GM19238 (cell line): ENCODE measurements at regions not wholly inside any gene's neighbourhood (a gene's known extent, or its start where the extent isn't known, plus 50 kb on each side); places are given as distances from the start of the nearest gene placed in this dataset.
"Not testable (repeated sequence)": the region's sequence is repeated elsewhere in the genome, so short reads cannot be mapped to it uniquely, and the experiment has no call there.

ENCODE experiments used
- DNase-seq: peaks from one replicate; pipeline ENCODE4 v3.0.0; 2011; ENCODE audit warnings: low spot score; ENCODE audit not compliant: insufficient read length

DNA sequence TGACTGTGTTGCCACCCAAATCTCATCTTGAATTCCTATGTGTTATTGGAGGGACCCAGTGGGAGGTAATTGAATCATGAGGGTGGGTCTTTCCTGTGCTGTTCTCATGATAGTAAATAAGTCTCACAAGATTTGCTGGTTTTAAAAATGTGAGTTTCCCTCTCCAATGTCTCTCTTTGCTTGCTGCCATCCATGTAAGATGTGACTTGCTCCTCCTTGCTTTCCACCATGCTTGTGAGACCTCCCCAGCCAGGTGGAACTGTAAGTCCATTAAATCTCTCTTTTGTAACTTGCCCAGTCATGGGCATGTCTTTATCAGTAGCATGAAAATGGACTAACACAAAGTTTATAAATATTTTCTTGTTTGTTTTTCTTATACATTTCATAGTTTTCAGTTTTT, 990.5 kb upstream of the CITED2 start:
- no peak for DNase-seq

DNA sequence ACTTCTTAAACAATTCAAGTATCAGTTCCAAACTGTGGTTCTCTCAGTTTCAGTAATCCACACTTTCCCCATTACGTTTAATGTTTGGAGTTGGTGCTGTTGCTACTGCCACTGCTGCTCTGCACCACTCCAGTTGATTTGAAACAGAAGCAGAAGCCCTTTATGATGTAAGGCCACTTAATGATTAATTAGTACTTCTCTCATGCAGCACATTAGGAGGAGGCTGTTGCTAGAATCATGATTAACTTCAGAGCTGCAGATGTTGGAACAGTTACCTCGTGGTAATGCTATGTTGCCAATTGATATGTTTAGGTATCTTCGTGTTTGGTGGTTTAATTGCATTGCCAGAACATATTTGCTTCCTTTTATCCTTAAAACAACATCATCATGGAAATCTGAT, 986.2 kb upstream of the CITED2 start:
- no peak for DNase-seq

DNA sequence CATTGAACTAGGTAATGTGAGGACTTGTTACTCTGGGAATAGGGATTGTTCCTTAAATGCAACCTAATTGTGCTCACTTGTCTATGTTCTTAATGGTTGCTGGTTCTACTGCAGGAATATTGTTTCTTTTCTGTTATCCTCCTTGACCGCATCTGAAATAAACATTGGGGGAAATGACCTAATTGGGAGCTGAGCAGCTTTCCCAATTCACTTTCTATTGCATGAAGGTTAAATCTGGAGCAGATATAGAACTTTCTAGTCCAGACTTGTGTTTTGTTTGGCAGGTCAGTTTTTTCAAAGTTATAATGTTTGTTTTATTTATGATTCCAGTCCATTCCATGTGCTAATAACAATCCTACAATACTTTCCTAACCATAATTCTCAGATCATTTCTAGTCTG, 981.0 kb upstream of the CITED2 start:
- DNase-seq = no peak

DNA sequence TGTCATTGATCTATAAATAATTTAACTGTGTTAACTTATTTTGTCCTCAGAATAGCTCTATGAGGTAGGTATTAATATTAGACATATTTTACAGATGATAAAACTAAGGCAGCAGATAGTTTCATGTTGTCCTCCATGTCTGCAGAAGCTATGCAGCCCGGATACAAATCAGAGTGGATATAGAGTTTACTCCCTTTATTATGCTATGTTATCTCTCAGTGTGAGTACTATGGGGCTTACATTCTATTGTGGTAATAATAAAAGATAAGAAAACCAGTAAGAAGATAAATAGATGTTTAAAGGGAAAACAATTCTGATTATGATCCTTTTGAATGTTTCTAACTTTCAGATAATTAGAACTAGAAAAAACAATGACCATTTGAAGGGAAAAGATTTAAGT, 979.8 kb upstream of the CITED2 start:
- DNase-seq = no peak

DNA sequence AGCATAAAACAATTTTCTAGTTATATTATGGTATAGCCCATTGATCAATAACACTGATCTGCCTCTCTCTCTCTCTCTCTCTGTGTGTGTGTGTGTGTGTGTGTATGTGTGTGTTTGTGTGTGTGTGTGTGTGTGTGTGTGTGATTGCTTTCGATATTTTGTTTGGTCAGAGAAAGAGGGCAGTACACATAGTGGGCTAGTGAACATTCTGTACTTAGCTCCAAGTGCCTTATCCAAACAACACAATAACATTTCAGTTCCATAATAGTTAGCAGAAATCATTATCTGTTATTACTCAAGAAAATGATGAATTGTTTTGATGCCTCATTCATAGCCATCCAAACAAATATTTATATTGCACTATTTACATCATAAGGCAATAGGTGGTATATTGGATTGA, 979.1 kb upstream of the CITED2 start:
- no peak for DNase-seq

DNA sequence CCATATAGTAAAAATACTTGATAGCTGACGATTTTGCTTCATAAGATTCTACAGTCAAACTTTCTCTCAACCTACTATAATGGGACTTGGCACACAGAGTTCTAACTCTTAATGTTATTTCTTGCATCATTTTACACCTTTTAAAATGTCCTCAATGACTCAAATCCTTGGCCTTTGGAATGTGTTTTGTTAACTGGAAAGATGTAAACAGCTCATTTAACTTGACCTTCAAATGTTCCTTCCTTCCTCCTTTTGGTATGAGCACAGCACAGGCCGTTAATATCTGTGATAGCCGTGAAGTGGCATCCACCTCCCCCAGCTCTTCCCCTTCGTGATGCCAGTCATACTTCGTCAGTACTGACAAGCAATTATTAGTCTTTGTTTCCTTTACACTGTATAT, 972.0 kb upstream of the CITED2 start:
- no peak for DNase-seq

DNA sequence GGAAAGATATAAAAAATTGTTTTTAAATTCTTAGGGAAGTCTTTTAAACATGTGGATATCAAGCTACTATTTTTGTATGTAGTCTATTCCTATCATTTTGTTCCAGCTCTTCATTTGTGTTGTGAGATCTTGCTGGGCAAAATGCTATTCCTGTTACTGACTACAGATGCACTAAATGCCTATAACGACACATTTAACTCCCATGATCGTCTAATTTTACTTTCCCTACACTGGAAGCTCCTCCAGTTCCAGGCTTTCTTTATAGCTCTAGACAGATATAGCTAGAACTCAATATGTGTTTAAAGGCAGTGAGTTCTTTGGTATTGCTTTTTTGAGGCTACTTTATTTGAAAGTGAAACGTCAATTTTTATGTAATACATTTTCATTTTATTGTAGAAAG, 971.5 kb upstream of the CITED2 start:
- DNase-seq = no peak

DNA sequence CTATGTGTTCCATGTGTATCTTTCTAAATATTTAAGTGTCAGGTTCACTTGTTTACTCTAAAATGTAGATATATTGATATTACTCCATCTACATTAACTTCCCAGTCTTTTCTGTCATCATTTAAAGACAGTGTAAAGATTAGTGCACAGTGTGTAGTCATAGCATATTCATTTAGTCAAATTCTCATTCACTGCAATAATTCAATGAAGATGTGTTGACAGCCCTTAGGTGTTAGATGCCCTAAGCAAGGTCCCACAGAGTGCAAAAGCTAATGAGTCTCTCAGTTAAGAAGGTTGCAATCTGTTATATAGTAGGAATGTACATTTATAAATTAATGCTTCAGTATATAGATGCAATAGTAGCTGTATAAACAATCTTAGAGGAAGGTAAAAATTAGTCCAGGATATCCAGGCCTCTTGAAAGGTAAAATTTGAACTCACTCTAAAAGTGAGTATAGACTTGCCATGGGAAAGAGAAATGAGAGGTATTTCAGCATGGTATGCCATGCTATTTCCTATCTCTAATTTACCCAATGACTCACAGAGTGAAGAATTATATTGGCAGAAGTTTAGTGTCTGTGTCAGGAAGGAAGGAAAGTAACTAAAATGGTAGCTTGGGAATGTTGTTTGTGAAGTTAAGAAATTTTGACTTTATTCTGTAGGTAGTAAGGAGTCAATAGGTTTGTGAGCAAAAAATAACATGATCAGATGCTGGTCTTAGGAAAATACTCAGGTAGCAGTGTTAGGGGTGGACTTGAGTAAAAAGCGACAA, 969.9 kb upstream of the CITED2 start:
- no peak for DNase-seq

DNA sequence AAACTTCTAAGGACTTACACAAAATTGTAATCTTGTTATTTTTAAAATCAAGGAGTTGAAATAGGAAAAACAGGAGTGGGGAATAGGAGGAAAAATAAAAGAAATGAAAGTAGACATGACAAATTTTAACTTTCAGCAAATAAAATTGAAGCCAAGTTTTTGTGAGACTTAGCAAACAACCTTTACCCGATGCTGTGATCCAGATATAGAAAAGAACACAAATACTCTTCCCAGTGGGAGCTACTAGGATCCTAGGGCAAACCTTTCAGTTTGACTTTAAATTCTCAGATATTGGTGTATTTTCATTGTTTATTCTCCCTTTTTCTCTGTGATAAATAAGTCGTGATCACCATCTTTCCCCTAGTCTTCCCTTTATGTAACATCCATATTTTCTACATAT, 968.7 kb upstream of the CITED2 start:
- DNase-seq = no peak

DNA sequence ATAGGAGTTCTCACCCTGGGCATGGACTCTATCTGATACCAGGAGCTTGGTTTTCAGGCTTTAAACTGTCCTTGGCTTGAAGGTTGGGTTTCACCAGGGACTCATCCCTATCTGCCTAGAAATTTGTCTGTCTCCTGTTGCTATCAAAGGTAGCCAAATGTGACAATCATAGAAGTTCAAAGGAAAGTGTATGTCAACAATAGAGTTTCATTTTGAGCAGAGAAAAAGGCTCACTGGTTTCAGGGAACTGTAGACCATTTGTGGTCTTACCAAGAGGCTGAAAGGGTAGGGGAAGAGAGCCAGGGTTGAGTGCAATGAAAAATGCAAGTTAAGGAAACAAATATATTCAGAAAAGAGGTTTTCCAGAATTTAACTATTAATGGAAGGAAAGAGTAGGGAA, 966.8 kb upstream of the CITED2 start:
- no peak for DNase-seq

DNA sequence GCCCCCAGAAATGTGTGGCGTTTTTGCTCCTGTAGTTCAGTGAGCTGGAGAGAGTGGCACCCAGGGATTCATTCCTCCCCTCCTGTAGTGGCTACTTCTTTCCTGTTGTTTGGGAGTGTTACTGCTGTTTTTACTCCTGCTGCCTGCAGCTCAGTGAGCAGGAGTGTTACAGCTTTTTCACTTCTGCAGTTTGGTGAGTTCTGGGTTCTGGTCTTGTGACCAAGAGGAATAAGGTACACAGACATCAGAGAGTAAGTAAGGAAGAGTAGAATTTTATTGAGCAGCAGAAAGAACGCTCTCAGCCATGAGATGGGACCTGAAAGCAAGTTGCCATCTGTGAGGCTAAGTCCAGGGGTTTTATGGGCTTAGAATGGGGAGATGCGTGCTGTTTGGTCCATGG, 966.3 kb upstream of the CITED2 start:
- no peak for DNase-seq

DNA sequence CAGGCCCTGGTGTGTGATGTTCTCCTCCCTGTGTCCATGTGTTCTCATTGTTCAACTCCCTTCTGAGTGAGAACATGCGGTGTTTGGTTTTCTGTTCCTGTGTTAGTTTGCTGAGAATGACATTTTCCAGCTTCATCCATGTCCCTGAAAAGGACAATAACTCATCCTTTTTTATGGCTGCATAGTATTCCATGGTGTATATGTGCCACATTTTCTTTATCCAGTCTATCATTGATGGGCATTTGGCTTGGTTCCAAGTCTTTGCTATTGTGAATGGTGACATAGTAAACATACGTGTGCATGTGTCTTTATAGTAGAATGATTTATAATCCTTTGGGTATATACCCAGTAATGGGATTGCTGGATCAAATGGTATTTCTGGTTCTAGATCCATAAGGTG, 964.6 kb upstream of the CITED2 start:
- not testable (repeated sequence) for DNase-seq

DNA sequence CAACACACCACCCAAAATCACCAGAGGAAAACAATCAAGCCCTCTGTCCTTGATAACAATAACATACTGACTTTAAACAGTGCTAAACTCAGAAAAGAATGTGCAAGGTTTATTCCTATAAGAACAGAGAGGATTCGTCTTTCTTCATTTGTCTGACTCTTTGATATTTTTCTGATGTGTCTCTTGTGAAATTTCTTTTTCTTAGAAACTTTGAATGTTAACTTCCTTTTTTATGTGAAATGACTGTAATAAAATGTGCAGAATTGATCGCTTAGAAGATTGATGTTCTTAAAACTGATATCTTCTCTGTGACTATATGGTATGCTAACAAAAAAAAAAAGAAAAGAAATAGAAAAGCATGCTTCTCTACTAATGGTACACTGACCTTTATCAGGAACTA, 947.4 kb upstream of the CITED2 start:
- DNase-seq = no peak

DNA sequence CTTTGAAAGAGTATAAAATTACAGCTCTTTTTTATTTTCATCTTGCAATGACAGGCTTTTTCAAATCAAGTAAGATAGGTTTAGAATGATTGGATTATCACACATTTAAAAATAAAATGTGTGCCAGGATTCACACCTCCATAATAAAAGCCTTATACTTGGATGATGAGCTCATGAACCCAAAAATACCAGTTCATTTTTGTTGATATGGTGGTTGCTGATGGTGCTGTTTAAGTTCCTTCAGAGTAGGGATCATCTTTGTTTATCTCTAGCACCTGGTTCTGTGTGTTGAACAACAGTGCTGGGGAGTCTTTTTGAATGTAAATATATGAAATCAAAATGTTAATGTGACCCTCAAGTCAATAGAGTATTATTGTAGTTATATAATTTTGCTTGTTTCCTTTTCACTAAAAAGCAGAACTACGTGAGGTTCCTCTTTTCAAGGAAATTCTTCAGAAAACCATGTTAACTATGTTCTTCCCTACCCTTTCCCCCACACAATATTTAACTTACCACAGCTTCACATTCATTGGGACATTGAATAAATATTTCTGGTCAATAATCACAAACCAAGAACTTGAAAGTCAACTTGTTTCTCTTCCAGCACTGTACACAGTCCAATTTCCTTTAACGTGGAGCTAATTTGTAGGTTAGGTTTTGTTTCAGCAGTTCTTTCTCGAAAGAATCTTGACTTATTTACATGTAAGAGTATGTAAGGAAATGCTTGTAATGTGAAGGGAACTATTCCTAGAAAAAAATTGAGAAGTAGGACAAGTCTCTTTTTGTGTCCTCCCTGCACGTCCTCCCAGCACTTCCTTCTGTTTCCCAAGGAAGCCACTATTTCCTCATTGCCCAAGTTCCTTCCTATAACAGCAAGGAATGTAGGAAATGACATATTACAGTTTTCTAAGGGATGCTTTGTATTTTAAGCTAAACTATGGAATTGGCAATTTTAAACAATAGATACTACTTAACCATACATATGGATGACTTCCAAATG, 945.9 kb upstream of the CITED2 start:
- DNase-seq = no peak

DNA sequence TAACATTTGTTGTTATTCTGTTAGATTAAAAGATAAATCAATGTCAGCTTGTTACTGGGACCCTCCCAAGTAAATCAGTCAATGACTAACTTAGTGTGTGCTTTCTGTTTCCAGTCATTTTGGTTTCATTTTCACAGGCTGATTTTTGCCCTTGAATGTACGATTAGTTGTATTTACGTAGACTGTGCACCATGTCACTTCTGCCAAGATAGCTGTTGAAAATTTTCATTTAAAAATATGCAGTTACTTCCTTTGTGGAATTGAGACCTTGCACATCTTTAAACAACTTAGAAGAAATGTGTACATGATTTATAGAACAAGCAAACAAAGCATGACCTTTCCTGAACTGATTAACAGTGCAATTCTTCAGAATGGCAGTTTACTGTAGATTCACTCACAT, 944.8 kb upstream of the CITED2 start:
- DNase-seq = no peak

DNA sequence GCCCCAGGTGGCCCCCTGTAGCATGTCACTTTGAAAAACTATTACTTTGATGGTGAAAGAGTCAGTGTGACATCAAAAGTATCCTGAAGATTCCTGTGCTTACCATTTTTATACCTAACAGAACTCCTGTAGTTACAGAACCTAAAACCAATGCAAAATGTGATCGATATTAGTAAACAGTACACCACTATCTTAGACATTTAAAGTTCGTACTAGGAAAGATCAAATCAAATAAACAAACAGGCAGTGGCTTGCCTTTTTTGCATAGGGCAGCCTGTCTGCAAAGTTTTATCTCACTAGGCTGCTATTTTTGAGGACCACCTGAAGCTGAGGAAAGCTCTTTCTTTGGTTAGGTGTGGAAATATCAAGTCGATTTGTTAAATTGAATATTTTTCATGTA, 944.0 kb upstream of the CITED2 start:
- no peak for DNase-seq

DNA sequence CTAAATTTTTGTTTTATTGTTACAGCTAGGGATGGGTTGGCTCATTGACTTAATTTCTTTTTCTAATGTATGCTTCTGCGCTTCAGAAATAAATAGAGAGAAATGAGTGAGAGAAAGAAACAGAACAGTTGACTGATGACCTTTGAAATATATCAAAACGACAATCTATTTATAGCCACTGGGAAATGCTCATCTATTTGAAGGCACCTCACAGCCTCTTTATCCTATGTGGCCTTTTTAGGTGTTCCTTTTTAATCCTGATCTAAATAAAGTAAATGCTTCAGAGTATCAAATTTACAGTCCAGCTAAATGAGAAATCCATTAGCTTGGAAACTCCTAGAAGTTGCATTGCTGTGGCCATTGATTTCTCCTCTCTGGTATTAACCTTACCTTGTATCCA, 943.5 kb upstream of the CITED2 start:
- DNase-seq = no peak

DNA sequence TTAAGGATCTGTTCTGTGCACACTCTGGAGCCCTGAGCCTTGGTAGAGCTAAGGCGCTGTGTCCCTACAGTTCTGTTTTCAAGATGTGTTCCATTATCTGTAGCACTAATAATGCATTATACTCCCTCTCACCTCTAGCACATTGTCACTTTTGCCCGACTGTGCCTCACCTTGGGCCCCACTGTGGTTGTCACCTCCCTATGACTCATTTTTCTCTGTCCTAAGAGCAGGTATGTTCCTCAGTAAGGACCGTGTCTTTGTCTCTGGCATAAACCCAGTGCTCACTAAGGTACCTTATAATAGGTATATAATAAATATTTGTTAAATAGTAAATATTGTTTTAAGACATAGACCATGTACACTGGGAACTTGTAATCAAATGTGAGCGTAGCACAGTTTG, 942.5 kb upstream of the CITED2 start:
- DNase-seq = no peak

DNA sequence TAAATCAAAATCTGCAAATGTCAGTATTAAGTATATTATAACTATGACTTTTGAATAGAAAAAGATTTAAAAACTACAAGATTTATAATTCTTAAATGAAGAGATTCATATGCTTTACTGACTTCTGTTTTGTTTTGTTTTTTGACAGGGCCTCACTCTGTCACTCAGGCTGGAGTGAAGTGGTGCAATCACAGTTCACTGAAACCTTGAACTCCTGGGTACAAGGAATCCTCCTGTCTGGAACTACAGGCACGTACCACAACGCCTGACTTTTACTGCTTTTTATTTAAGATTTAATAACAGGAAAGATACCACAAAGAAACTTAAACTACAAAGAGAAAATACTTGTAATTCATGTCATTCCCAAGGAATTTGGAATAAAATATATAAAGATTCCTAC, 940.2 kb upstream of the CITED2 start:
- no peak for DNase-seq

DNA sequence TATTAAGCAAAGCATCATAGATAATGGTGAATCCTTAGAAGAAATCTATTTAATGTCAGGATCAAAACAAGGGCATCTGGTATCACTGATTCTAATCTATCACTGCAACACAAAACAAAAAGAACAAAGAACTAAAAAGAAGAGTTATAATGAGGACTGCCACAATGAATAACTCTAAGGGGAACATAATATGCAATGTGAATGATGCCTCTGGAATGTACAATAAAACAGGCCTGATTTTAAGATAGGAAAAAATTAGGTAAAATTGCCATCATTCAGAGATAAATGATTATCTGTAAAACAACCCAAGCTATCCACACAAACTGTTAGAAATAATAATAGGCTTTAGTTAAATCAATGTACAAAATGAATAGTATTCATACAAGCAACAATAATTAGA, 936.7 kb upstream of the CITED2 start:
- DNase-seq = no peak

DNA sequence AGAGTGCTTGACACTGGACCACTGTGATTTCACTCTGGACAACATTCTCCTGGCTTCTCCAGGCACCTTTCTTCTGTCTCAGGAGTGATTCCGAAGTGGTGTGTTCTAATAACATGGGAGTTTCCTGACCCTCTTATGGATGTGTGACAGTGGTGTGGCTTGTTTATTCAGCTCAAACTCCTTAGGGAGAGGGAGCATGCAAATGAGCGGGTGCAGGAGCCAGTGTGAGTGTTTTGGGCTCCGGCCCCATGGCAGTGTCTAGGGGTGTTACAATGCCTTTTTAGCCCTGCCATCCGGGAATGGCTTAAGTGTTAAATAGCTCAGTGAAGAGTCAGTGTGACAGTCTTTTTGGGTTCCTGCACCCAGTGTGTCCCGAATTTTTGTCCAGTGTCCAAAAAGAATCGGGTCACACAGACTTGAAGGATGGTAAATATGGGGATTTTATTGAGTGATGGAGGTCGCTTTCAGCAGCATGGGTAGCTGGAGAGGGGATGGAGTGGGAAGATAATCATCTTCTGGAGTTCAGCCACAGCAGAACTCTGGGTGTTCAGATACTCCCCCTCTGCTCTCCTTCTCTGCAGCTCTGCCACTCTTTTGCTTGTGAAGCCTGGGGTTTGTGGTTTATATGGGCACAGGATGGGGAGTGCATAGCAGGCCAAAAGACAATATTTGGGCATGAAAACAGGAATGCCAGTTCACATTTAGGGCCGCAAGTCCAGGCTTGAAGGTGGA, 928.9 kb upstream of the CITED2 start:
- no peak for DNase-seq

DNA sequence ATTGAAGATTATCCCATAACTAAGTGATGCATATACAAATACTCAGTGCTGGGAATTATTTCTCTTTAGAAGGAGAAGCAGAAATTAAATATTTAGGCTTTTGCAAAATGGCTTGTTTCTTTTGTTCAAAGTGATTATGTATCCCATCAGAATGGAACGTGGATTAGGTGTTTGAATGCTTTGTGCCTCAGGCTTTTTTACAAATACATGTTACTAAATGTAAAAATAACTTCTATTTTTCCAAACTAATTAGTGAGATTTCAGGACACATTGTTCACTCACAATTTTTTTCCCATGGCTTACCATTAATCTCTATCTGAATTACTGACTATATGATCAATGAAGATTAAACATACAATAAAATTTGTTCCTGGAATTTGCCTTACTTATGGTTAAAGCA, 925.9 kb upstream of the CITED2 start:
- DNase-seq = no peak
